IMR-90 (cell line): ENCODE measurements at regions not wholly inside any gene's neighbourhood (a gene's known extent, or its start where the extent isn't known, plus 50 kb on each side); places are given as distances from the start of the nearest gene placed in this dataset.

Source experiments
- ATAC-seq: fragments of 200-7000 bp; cut with Tn5 transposase; 2 replicates; pipeline ENCODE4 v1.9.1; 2020; ENCODE audit warnings: low read depth, mild to moderate bottlenecking, moderate library complexity
- BruUV-seq: library from RNA; stranded (reverse); fragments of 400-500 nt; replicated peaks from 2 replicates; lab custom pipeline; 2021; lab: Mats Ljungman, UMichigan
- CTCF ChIA-PET: fragments of 300-600 bp; formaldehyde crosslinking; extraction: SDS; loops from one replicate; lab custom pipeline; 2021; ENCODE audit warnings: antibody characterized with exemption; lab: Yijun Ruan, JAX
- POLR2A ChIA-PET: fragments of 300-600 bp; sonication (Branson Sonifier 250); formaldehyde crosslinking; loops from one replicate; lab custom pipeline; 2022; ENCODE audit warnings: antibody characterized with exemption; ENCODE audit not compliant: unreplicated experiment; lab: Charles Lee
- DNase-seq: peaks from one replicate; pipeline ENCODE4 v3.0.0; 2013
- H2AFZ ChIP-seq: replicated peaks from 2 replicates; pipeline ENCODE3; 2013; ENCODE audit warnings: low read length, mild to moderate bottlenecking; ENCODE audit not compliant: poor library complexity
- H2AK5ac ChIP-seq: 2 replicates; pipeline ENCODE4 v1.6.1; 2013; ENCODE audit warnings: low read depth, low read length, inconsistent platforms
- H2AK9ac ChIP-seq: replicated peaks from 2 replicates; pipeline ENCODE3; 2013; ENCODE audit warnings: mild to moderate bottlenecking, low read depth, low read length, moderate library complexity; ENCODE audit not compliant: poor library complexity
- H2BK120ac ChIP-seq: 2 replicates; pipeline ENCODE4 v1.6.1; 2013; ENCODE audit warnings: low read depth, low read length, inconsistent platforms
- H2BK15ac ChIP-seq: 3 replicates; pipeline ENCODE4 v1.6.1; 2013; ENCODE audit warnings: low read depth, low read length, inconsistent platforms
- H2BK20ac ChIP-seq: 2 replicates; pipeline ENCODE4 v1.6.1; 2013; ENCODE audit warnings: low read depth, mild to moderate bottlenecking, inconsistent platforms, low read length, moderate library complexity
- H2BK5ac ChIP-seq: 2 replicates; pipeline ENCODE4 v1.6.1; 2013; ENCODE audit warnings: mild to moderate bottlenecking, low read depth, low read length, inconsistent platforms; ENCODE audit not compliant: poor library complexity, severe bottlenecking
- H3K14ac ChIP-seq: replicated peaks from 2 replicates; pipeline ENCODE4 v1.6.1; 2013; ENCODE audit warnings: low read depth, low read length, inconsistent platforms
- H3K18ac ChIP-seq: 2 replicates; pipeline ENCODE4 v1.6.1; 2013; ENCODE audit warnings: low read depth, low read length, control low read depth
- H3K23ac ChIP-seq: 2 replicates; pipeline ENCODE4 v1.6.1; 2013; ENCODE audit warnings: low read depth, low read length, inconsistent platforms
- H3K27ac ChIP-seq: 2 replicates; pipeline ENCODE4 v1.5.1; 2013; ENCODE audit warnings: mild to moderate bottlenecking, control low read depth, low read length; ENCODE audit not compliant: insufficient read depth
- H3K27me3 ChIP-seq: 2 replicates; pipeline ENCODE4 v1.6.1; 2013; ENCODE audit warnings: low read length; ENCODE audit not compliant: control insufficient read depth, insufficient read depth
- H3K36me3 ChIP-seq: 2 replicates; pipeline ENCODE4 v1.6.1; 2013; ENCODE audit warnings: low read length, mixed read lengths; ENCODE audit not compliant: control insufficient read depth, insufficient read depth
- H3K4ac ChIP-seq: 2 replicates; pipeline ENCODE4 v1.6.1; 2013; ENCODE audit warnings: low read depth, low read length, inconsistent platforms
- H3K4me1 ChIP-seq: 2 replicates; pipeline ENCODE4 v1.6.1; 2013; ENCODE audit warnings: low read length, mixed read lengths; ENCODE audit not compliant: control insufficient read depth, insufficient read depth
- H3K4me2 ChIP-seq: 2 replicates; pipeline ENCODE4 v1.6.1; 2013; ENCODE audit warnings: low read depth, mild to moderate bottlenecking, control low read depth, low read length, moderate library complexity
- H3K4me3 ChIP-seq: 2 replicates; pipeline ENCODE4 v1.5.1; 2013; ENCODE audit warnings: low read depth, mild to moderate bottlenecking, control low read depth, low read length, moderate library complexity; ENCODE audit not compliant: insufficient read depth
- H3K56ac ChIP-seq: 2 replicates; pipeline ENCODE4 v1.6.1; 2013; ENCODE audit warnings: low read length, inconsistent platforms; ENCODE audit not compliant: insufficient read depth; ENCODE audit errors: extremely low read depth
- H3K79me1 ChIP-seq, 2 experiments: 2 replicates each; pipeline ENCODE4 v1.6.1; 2013; ENCODE audit warnings: low read length in 2 of 2, inconsistent platforms in 1 of 2, low read depth in 1 of 2
- H3K9ac ChIP-seq: 2 replicates; pipeline ENCODE4 v1.6.1; 2013; ENCODE audit warnings: low read depth, low read length, control low read depth
- H3K9me1 ChIP-seq: 2 replicates; pipeline ENCODE4 v1.6.1; 2013; ENCODE audit warnings: low read length, inconsistent platforms; ENCODE audit not compliant: insufficient read depth
- H3K9me3 ChIP-seq: 2 replicates; pipeline ENCODE4 v1.6.1; 2013; ENCODE audit warnings: low read length; ENCODE audit not compliant: control insufficient read depth, insufficient read depth
- H4K20me1 ChIP-seq: 2 replicates; pipeline ENCODE4 v1.6.1; 2013; ENCODE audit warnings: low read length, inconsistent platforms; ENCODE audit not compliant: insufficient read depth
- H4K5ac ChIP-seq: 2 replicates; pipeline ENCODE4 v1.6.1; 2013; ENCODE audit warnings: mild to moderate bottlenecking, low read depth, low read length, control low read depth
- H4K8ac ChIP-seq, 2 experiments: 2 replicates each; pipeline ENCODE4 v1.6.1; 2013; ENCODE audit warnings: low read depth in 2 of 2, low read length in 2 of 2, control low read depth in 1 of 2, inconsistent platforms in 1 of 2
- H4K91ac ChIP-seq: 2 replicates; pipeline ENCODE4 v1.6.1; 2013; ENCODE audit warnings: low read depth, low read length, inconsistent platforms; ENCODE audit not compliant: insufficient read depth
- BHLHE40 ChIP-seq: fragments of 150-350 bp; IDR thresholded peaks from 2 replicates; pipeline ENCODE4 v1.6.1; 2016; ENCODE audit warnings: mild to moderate bottlenecking, low read depth, low read length
- CEBPB ChIP-seq: IDR thresholded peaks from 2 replicates; pipeline ENCODE4 v1.6.1; 2012; ENCODE audit warnings: low read depth, low read length, improper control_type of control experiment
- CHD1 ChIP-seq: IDR thresholded peaks from 2 replicates; pipeline ENCODE4 v1.6.1; 2012; ENCODE audit warnings: low read depth, low read length, improper control_type of control experiment
- ELK1 ChIP-seq: fragments of 150-350 bp; IDR thresholded peaks from 2 replicates; pipeline ENCODE4 v1.6.1; 2016; ENCODE audit warnings: low read depth, mild to moderate bottlenecking, low read length, moderate library complexity, borderline replicate concordance
- FOS ChIP-seq: fragments of 150-350 bp; IDR thresholded peaks from 2 replicates; pipeline ENCODE4 v1.6.1; 2016; ENCODE audit warnings: low read depth, low read length
- MAFK ChIP-seq: IDR thresholded peaks from 2 replicates; pipeline ENCODE4 v1.6.1; 2012; ENCODE audit warnings: low read depth, low read length, improper control_type of control experiment
- MAZ ChIP-seq: IDR thresholded peaks from 2 replicates; pipeline ENCODE4 v1.6.1; 2012; ENCODE audit warnings: low read depth, mild to moderate bottlenecking, low read length, improper control_type of control experiment, moderate library complexity, borderline replicate concordance
- NFE2L2 ChIP-seq: fragments of 150-350 bp; IDR thresholded peaks from 2 replicates; pipeline ENCODE4 v1.6.1; 2016; ENCODE audit warnings: low read depth, mild to moderate bottlenecking, low read length
- POLR2A ChIP-seq: IDR thresholded peaks from 2 replicates; pipeline ENCODE4 v1.6.1; 2012; ENCODE audit warnings: mild to moderate bottlenecking, low read depth, low read length
- RAD21 ChIP-seq: IDR thresholded peaks from 2 replicates; pipeline ENCODE4 v1.6.1; 2012; ENCODE audit warnings: low read length, improper control_type of control experiment
- RCOR1 ChIP-seq: IDR thresholded peaks from 2 replicates; pipeline ENCODE4 v1.6.1; 2012; ENCODE audit warnings: mild to moderate bottlenecking, low read length, improper control_type of control experiment; ENCODE audit not compliant: insufficient replicate concordance
- RFX5 ChIP-seq: IDR thresholded peaks from 2 replicates; pipeline ENCODE4 v1.8.0; 2012; ENCODE audit warnings: low read depth, mild to moderate bottlenecking, low read length, moderate library complexity
- WGBS, 2 experiments: methylation state at CpG; one replicate each; pipeline versions ENCODE4 v1.1.5 to v1.1.7; 2013; ENCODE audit warnings: missing lambda C conversion rate in 2 of 2; ENCODE audit not compliant: insufficient read length in 1 of 2; ENCODE audit errors: extremely low coverage in 2 of 2; 5-methylcytosine and 5-hydroxymethylcytosine counted together
- dilution Hi-C: fragments of 300-500 bp; cut with HindIII; formaldehyde crosslinking; loops from one replicate; pipeline ENCODE4 v1.14.3; 2018; ENCODE audit warnings: low sequenced_read_pairs; ENCODE audit not compliant: unreplicated experiment
- in situ Hi-C: fragments of 300-500 bp; cut with MboI; formaldehyde crosslinking; loops from 3 replicates; pipeline ENCODE4 v1.14.3; 2019; ENCODE audit warnings: low sequenced_read_pairs, inconsistent platforms, mixed read lengths
- intact Hi-C: fragments of 100-400 bp; cut with micrococcal nuclease; formaldehyde crosslinking; loops from 2 replicates; pipeline ENCODE4 v1.10.0; 2022
- TF ChIP-seq, protein P1 (sequence below): fragments of 150-350 bp; IDR thresholded peaks from 2 replicates; pipeline ENCODE4 v1.6.1; 2017; ENCODE audit warnings: mild to moderate bottlenecking, antibody characterized with exemption, low read length, low read depth

- WGBS, 2 experiments = 100% methylated on average over 1 of the region's 4 CpGs; no CpG with 5 or more reads in 1 of the 2 experiments
- no peaks in the 10 kb centered on the region for H3K79me1 ChIP-seq
- H3K27ac ChIP-seq = no peak overlapping the region
- no peak overlapping the region for H2AFZ ChIP-seq
- intact Hi-C loops (loop anchor here (5.0 to 10.0 kb wide), 3 partner anchors 768 to 973 kb away; partner anchors contain the start of gene PRKAR2B), dilution Hi-C loops (no loop called here), in situ Hi-C loops (loop anchor here (5.0 to 10.0 kb wide), 4 partner anchors 283 to 966 kb away; no protein-coding TSS in a partner anchor)
- H2BK5ac ChIP-seq = no peak overlapping the region
- no peaks in the 10 kb centered on the region for H3K9me1 ChIP-seq
- H4K8ac ChIP-seq = no peak overlapping the region
- H3K23ac ChIP-seq = no peak overlapping the region
- no TSS peak for BruUV-seq
- ATAC-seq = no peak
- CTCF ChIA-PET = interaction anchor here (0.5 to 2.2 kb wide), 3 partner anchors 283 to 557 kb away, joined by 4 to 10 read pairs (median 9); no protein-coding TSS in a partner anchor
- no peak overlapping the region for H3K18ac ChIP-seq
- H3K9me3 ChIP-seq = no peaks in the 10 kb centered on the region
- no peak overlapping the region for H3K56ac ChIP-seq
- no peak overlapping the region for H2AK9ac ChIP-seq
- no peak overlapping the region for H2BK120ac ChIP-seq
- no peak overlapping the region for H3K4me3 ChIP-seq
- no peaks in the 10 kb centered on the region for H3K36me3 ChIP-seq
- no peaks in the 10 kb centered on the region for H4K20me1 ChIP-seq
- H3K14ac ChIP-seq = no peak overlapping the region
- TF ChIP-seq MAZ (no peak), RCOR1 (no peak), NFE2L2 (no peak), RFX5 (no peak), MAFK (no peak), BHLHE40 (no peak), CEBPB (no peak), RAD21 (no peak), CHD1 (no peak), POLR2A (no peak), ELK1 (no peak), FOS (no peak)
- TF ChIP-seq, protein P1, sequence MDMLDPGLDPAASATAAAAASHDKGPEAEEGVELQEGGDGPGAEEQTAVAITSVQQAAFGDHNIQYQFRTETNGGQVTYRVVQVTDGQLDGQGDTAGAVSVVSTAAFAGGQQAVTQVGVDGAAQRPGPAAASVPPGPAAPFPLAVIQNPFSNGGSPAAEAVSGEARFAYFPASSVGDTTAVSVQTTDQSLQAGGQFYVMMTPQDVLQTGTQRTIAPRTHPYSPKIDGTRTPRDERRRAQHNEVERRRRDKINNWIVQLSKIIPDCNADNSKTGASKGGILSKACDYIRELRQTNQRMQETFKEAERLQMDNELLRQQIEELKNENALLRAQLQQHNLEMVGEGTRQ = no peak
- no peak overlapping the region for H4K5ac ChIP-seq
- H4K91ac ChIP-seq = no peak overlapping the region
- H2AK5ac ChIP-seq = no peak overlapping the region
- DNase-seq = no peak
- peaks cover 5% of the 10 kb centered on the region; the same call in 1 of the 2 replicates for H3K4me1 ChIP-seq
- H3K4me2 ChIP-seq = no peak overlapping the region
- POLR2A ChIA-PET = no interaction called here
- no peak overlapping the region for H2BK15ac ChIP-seq
- no peak overlapping the region for H2BK20ac ChIP-seq
- no peak overlapping the region for H3K4ac ChIP-seq
- no peak overlapping the region for H3K9ac ChIP-seq
- peaks cover 1% of the 10 kb centered on the region; the same call in 1 of the 2 replicates for H3K27me3 ChIP-seq
These were observed 67.1 kb upstream of the SYPL1 start for GRCh38 chr7:106179256-106179655.
